Esophagus mucosa (tissue), 1 donor: ENCODE measurements at regions not wholly inside any gene's neighbourhood (a gene's known extent, or its start where the extent isn't known, plus 50 kb on each side); places are given as distances from the start of the nearest gene placed in this dataset.
"Not testable (repeated sequence)": the region's sequence is repeated elsewhere in the genome, so short reads cannot be mapped to it uniquely, and the experiment has no call there.

Source experiments
- ATAC-seq: fragments of 200-7000 bp; cut with Tn5 transposase; one replicate; pipeline ENCODE4 v1.9.1; 2020
- donor health status: DM: yes; HTN: yes; CAD: no.

DNA sequence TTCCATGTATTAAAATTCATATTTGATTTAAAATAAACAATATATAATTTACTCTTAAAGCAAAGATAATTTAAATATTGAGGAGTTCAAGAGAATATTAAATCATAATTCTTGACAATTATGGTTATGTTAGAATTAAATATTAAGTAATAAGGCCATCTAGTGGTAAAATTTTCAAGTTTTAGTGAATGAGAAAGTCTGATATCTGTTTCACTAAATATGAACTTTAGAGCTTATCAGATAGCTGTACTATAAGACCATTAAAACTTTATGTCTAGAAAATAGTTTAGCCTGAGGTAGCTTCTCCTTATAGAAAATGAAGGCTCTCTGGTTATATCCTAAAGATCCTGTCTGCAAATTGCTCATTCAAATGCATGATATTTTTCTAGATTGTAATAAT, 152.1 kb upstream of the PRSS12 start:
- not testable (repeated sequence) for ATAC-seq

- not testable (repeated sequence) for ATAC-seq
Measured at GRCh38 chr4:118505491-118505890, 152.7 kb upstream of the PRSS12 start.

DNA sequence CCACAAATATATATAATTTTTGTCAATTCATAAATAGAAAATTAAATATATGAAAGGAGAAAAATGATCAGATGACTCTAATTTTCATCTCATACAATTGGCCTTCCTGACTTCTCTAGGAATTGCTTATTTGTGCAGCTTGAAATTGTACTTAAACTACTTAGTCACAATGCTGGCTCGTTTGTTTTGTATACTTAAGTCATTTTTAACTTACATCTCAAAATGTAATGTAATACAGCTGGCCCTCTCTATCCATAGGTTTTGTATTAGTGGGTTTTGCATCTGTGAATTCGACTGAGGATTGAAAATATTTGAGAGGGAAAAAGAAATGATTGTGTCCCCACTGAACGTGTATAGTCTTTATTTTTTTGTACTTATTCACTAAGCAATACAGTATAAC, 160.1 kb upstream of the PRSS12 start:
- ATAC-seq: not testable (repeated sequence)

DNA sequence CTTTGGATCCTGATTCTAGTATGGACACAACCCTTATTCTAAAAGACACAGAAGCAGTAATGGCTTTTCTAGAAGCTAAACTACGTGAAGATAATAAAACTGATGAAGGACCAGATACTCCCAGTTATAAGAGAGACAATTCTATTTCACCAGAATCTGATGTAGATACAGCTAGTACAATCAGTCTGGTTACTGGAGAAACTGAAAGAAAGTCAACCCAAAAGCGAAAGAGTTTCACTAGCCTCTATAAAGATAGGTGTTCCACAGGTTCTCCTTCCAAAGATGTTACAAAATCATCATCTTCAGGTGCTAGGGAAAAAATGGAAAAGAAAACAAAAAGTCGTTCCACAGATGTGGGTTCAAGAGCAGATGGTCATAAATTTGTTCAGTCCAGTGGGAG, 161.5 kb upstream of the PRSS12 start:
- not testable (repeated sequence) for ATAC-seq

DNA sequence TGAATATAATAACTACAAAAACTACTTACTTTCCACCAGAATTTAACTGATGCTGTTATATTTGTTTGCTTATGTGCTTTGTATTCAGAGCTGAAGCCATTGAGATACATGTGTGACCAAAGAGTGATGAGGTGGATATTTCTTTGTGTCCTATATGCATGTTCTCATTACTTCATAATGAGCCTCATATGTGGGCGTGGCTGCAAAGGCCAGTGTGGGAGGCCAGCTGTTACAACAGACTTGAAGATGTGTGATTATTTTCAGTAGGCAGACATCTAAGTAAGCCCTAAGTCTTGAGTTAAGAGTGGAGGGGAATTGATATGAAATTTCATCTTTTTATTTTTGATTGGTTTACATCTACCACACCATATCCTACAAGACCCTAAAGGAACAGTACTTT, 163.3 kb upstream of the PRSS12 start:
- ATAC-seq: not testable (repeated sequence)

- ATAC-seq: not testable (repeated sequence)
Measured at GRCh38 chr4:118530107-118530506, 155.1 kb upstream of the METTL14 start.

DNA sequence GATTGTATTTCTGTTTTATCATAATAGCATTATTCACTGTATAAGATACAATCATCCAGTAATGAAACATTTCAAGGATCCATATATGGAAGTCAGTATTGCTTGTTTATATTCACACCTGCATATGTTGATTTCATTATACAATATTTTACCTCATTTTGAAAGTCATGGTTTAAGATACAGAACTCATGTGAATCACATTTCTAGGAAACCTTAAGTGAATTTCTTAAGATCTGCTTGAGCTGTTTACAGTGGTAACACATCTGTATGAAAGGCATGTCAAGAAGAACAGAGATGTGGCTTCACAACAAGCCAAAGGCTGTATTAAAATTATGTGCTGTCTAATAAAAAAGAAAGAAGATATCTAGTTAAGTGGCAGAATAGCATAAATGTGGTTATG, 153.2 kb upstream of the METTL14 start:
- ATAC-seq: not testable (repeated sequence)

GRCh38 chr4:118535788-118536187, 149.4 kb upstream of the METTL14 start:
- not testable (repeated sequence) for ATAC-seq

DNA sequence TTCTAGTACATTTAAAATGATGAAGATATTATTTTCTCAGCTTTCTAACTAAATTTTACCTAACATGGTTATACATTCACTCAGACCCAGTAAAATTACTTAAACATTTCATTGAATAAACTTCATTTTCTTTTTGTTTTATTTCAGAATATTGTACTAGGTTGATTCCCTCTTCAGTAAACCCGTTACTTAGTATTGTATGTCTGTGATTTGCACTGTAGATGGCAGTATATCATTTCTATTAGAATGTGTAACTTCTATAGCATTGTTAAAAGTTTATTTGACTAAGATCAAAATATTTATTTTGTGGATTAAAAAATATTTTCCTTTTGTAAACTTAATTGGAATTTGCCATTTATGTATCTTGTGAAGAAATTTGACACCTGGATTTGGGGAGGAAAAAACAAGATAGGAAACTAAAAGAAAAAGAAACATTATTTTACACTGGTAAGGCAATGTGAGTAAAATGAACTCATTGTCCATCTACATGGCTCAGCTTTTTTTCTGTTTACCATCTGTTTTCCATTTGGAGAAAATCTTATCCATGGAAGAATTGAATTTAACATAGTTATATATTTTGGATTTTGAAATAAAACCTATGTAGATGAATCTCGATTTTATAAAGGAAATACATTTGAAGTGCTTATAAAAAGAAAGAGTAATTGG, 145.6 kb upstream of the METTL14 start:
- not testable (repeated sequence) for ATAC-seq

DNA sequence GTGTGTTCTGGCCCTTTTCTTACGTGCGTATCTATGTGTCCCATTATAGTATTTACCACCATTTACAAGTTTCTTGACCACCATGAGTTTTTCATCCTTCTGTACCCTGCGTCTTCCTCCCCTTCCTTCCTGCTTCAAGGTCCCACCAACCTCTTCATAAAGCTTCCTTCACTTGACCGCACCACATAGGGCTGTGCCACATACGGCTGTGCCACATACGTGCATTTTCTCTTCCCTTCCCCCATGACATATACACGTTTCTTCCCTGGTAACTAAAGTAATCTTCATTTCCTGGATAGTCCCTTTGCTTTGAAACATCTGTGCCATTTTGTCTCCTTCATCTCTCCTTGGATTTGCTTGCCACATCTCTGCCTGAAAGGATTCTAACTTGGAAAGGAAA, 128.6 kb upstream of the METTL14 start:
- ATAC-seq: not testable (repeated sequence)

DNA sequence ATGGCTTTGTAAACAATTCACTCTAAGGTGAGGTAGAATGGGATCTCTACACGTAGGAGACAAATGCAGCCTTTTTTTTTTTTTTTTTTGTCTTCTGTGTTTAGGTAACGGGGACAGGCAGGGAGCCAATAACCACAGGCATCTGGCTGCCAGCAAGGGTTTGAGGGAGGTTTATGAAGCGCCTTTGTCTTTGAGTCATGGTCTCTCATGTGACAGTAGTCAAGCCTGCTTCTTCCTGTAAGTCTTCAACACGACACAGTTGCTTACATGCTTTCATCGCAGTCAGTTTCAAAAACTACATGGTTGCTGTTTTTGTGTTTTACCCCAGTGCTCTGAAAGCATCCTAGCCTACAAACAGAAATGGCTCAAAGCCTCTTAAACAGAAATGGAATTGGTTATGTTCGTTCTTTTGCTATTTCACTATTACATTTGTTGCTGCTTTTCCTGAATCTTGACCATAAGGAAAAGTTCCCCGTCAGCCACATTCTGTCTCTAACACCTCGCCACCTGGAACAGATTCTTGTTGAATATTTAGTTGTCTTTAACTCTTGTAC, 127.8 kb upstream of the METTL14 start:
- ATAC-seq: no peak

DNA sequence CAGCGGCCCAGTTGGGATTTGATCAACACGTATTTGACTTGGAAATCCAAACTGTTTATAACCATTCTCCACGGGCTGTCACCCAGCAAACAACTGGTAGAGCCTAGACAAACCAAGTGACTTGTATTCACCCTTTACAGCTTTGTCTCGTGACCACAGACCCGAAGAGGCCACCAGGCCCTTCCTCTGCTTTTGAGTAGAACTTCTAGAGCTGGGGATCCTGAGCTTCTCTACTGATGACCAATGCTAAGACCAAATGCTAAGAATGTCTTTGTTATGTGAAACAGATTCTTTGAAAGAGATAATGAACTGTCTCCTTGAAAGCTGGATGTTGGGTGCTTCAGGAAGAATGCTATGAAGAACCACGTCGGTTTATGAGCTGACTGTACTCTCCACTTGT, 127.0 kb upstream of the METTL14 start:
- not testable (repeated sequence) for ATAC-seq

DNA sequence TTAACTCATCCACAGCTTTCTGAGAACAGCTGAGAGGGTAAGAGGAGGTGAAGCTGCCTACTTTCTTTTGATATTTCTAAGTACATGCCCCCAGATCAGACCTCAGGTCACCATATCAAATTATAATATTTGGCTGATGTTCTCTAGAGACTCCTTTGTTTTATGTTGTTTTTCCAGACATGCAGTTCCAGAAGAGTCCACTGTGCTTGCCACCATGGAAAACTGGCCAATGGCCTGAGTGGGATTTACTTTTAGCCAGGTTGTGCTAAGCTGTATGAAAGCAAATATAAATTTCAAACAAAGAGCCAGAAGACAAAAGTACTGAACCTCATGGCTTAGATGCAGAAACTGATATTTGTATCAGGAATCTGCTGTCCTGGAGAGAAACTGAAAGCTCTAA, 123.6 kb upstream of the METTL14 start:
- ATAC-seq: not testable (repeated sequence)

- not testable (repeated sequence) for ATAC-seq
Measured at GRCh38 chr4:118566003-118566513, 119.1 kb upstream of the METTL14 start.

- not testable (repeated sequence) for ATAC-seq
Measured at GRCh38 chr4:118572991-118573390, 112.2 kb upstream of the METTL14 start.

- ATAC-seq: not testable (repeated sequence)
Measured at GRCh38 chr4:118574251-118574913, 110.8 kb upstream of the METTL14 start.

DNA sequence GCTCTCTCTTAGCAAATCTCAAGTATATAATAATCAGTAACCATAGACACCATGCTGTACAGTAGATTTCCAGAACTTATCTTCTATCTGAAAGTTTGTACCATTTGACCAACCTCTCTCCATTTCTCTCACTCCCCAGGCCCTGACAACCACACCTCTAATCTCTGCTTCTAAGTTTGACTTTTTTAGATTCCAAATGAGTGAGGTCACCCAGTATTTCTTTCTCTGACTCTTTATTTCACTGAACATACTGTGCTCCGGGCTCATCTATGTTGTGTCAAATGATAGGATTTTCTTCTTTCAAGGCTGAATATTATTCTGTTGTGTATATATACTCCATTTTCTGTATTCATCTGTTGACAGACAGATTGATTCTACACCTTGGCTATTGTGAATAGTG, 110.1 kb upstream of the METTL14 start:
- not testable (repeated sequence) for ATAC-seq

- not testable (repeated sequence) for ATAC-seq
Measured at GRCh38 chr4:118575726-118576125, 109.5 kb upstream of the METTL14 start.

DNA sequence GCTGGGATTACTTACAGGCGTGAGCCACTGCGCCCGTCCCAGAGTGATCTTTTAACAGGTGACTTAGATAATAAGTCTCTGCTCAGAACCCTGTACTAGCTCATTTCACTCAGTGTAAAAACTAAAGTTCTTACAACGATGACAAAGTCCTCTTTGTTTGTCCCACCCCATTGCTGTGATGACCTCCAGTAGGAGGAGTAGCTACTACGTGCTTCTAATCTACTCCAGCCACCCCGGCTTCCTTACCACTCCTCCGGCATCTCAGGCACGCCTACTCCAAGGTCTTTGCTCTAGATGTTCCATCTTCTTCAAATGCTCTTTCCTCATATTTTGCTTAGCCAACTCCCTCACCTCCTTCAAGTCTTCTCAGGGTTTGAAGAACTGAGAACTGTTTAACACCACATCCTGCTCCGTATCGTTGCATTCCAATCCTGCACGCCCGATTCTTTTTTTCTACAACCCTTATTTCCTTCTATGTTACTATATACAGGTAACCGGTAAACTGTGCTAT, 108.4 kb upstream of the METTL14 start:
- not testable (repeated sequence) for ATAC-seq

DNA sequence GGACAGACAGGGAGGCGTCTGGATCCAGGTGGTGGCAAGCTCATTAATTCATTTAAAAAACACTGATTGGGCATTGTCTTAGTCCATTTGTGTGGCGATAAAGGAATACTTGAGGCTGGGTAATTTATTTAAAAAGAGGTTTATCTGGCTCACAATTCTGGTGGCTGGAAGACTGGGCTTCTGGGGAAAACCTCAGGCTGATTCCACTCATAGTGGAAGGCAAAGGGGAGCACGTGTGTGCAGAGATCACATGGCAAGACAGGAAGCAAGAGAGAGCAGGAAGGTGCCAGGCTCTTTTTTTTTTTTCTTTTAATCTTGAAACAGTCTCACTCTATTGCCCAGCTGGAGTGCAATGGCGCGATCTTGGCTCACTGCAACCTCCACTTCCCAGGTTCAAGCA, 100.2 kb upstream of the METTL14 start:
- ATAC-seq: peak; percentile 32

DNA sequence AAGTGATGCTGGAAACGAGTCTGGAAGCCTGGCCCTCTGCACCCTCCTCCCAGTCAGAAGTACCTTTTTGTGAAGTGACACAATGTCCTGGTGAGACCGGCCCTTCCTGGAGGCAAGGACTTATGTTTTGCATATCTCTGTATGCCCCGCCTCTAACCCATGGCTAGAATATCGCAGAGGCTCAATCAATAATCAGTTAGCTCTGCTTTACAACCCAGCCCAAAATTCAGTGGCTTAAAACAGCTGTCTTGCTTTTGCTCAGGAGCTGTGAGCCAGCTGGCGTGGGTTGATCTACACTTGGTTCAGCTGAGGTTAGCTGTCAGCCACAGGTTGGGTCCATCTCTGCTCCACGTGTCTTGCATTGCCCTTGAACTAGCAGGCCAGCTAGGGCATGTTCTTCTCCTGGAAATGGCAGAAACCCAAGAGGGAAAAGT, 98.8 kb upstream of the METTL14 start:
- peak; percentile 66 for ATAC-seq

GRCh38 chr4:118587116-118587831, 97.9 kb upstream of the METTL14 start:
- ATAC-seq: no peak

GRCh38 chr4:118587946-118588345, 97.2 kb upstream of the METTL14 start:
- ATAC-seq: no peak
